Upper lobe of left lung (tissue), 4 donors: ENCODE measurements at regions not wholly inside any gene's neighbourhood (a gene's known extent, or its start where the extent isn't known, plus 50 kb on each side); places are given as distances from the start of the nearest gene placed in this dataset.
"Not testable (repeated sequence)": the region's sequence is repeated elsewhere in the genome, so short reads cannot be mapped to it uniquely, and the experiment has no call there.

ENCODE experiments used
- POLR2A ChIP-seq, 4 donors: fragments of 450-650 bp; IDR thresholded peaks; one replicate each; pipeline ENCODE4 v1.5.1; 2016 to 2017; ENCODE audit warnings: antibody characterized with exemption in 4 of 4, mild to moderate bottlenecking in 2 of 4
- POLR2AphosphoS5 ChIP-seq, 2 donors: sonication (generic); formaldehyde crosslinking; IDR thresholded peaks; one replicate each; pipeline ENCODE4 v1.5.1; 2017; ENCODE audit warnings: antibody characterized with exemption in 2 of 2
- TF ChIP-seq, protein P1 (sequence below), 6 experiments: fragments of 450-650 bp in 4 of 6; fragments of 200-600 bp in 2 of 6; sonication (generic) in 2 of 6; IDR thresholded peaks; one replicate each; pipeline ENCODE4 v1.5.1; 2016 to 2019; ENCODE audit warnings: antibody characterized with exemption in 6 of 6

GRCh38 chr7:65177041-65177440, 170.6 kb upstream of the ERV3-1 start:
- TF ChIP-seq, protein P1, sequence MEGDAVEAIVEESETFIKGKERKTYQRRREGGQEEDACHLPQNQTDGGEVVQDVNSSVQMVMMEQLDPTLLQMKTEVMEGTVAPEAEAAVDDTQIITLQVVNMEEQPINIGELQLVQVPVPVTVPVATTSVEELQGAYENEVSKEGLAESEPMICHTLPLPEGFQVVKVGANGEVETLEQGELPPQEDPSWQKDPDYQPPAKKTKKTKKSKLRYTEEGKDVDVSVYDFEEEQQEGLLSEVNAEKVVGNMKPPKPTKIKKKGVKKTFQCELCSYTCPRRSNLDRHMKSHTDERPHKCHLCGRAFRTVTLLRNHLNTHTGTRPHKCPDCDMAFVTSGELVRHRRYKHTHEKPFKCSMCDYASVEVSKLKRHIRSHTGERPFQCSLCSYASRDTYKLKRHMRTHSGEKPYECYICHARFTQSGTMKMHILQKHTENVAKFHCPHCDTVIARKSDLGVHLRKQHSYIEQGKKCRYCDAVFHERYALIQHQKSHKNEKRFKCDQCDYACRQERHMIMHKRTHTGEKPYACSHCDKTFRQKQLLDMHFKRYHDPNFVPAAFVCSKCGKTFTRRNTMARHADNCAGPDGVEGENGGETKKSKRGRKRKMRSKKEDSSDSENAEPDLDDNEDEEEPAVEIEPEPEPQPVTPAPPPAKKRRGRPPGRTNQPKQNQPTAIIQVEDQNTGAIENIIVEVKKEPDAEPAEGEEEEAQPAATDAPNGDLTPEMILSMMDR (IDR thresholded peaks at IDR 0.05), result not testable (repeated sequence)
- TF ChIP-seq POLR2AphosphoS5, POLR2A (IDR thresholded peaks at IDR 0.05): not testable (repeated sequence)
